CD1c-positive myeloid dendritic cell (primary cell): ENCODE measurements at regions not wholly inside any gene's neighbourhood (a gene's known extent, or its start where the extent isn't known, plus 50 kb on each side); places are given as distances from the start of the nearest gene placed in this dataset.
"Not testable (repeated sequence)": the region's sequence is repeated elsewhere in the genome, so short reads cannot be mapped to it uniquely, and the experiment has no call there.

Experiments used
- DNase-seq: peaks from one replicate; pipeline ENCODE4 v3.0.0-alpha.2; 2016; ENCODE audit errors: extremely low spot score

- DNase-seq, result no peak
Measured at GRCh38 chr4:53959343-53960120, 104.9 kb downstream of the CHIC2 start.

GRCh38 chr4:53956454-53956853 lies 108.0 kb downstream of the CHIC2 start:
- no peak for DNase-seq

GRCh38 chr4:53956053-53956452 lies 108.4 kb downstream of the CHIC2 start:
- DNase-seq, result no peak

- no peak for DNase-seq
Measured at GRCh38 chr4:53951414-53951813, 113.0 kb downstream of the CHIC2 start.

GRCh38 chr4:53943345-53944085 lies 120.9 kb downstream of the CHIC2 start:
- no peak for DNase-seq

GRCh38 chr4:53942712-53943111 lies 121.7 kb downstream of the CHIC2 start:
- no peak for DNase-seq

GRCh38 chr4:53941331-53941730 lies 123.1 kb downstream of the CHIC2 start:
- no peak for DNase-seq

GRCh38 chr4:53939892-53940291 lies 124.5 kb downstream of the CHIC2 start:
- not testable (repeated sequence) for DNase-seq

GRCh38 chr4:53937918-53938317 lies 126.5 kb downstream of the CHIC2 start:
- no peak for DNase-seq

GRCh38 chr4:53937327-53937726 lies 127.1 kb downstream of the CHIC2 start:
- DNase-seq, result no peak

- no peak for DNase-seq
Measured at GRCh38 chr4:53935780-53936179, 128.6 kb downstream of the CHIC2 start.

GRCh38 chr4:53932796-53933610 lies 131.4 kb downstream of the CHIC2 start:
- DNase-seq, result no peak

- DNase-seq, result no peak
Measured at GRCh38 chr4:53931461-53931961, 132.9 kb downstream of the CHIC2 start.

GRCh38 chr4:53929955-53930798 lies 134.2 kb downstream of the CHIC2 start:
- DNase-seq, result peak; percentile 71

GRCh38 chr4:53929311-53929710 lies 135.1 kb downstream of the CHIC2 start:
- no peak for DNase-seq

GRCh38 chr4:53928825-53929224 lies 135.6 kb downstream of the CHIC2 start:
- DNase-seq, result no peak

- DNase-seq, result no peak
Measured at GRCh38 chr4:53925050-53925605, 139.3 kb downstream of the CHIC2 start.

GRCh38 chr4:53924333-53925049 lies 139.9 kb downstream of the CHIC2 start:
- no peak for DNase-seq

GRCh38 chr4:53923921-53924320 lies 140.5 kb downstream of the CHIC2 start:
- DNase-seq, result no peak

- no peak for DNase-seq
Measured at GRCh38 chr4:53921856-53922255, 142.5 kb downstream of the CHIC2 start.
